ENCODE measurements at regions not wholly inside any gene's neighbourhood (a gene's known extent, or its start where the extent isn't known, plus 50 kb on each side); places are given as distances from the start of the nearest gene placed in this dataset.

- H2BK120ac ChIP-seq (ENCODE audit: low read depth, low read length), result no peak overlapping the region
- peak overlapping the region; percentile 49 for H2AFZ ChIP-seq (ENCODE audit: low read length)
- H3K4ac ChIP-seq (ENCODE audit: low read length), result no peak overlapping the region
- no peaks in the 10 kb centered on the region for H3K36me3 ChIP-seq (replicated peaks in 1 of 2; ENCODE audit: control insufficient read depth in 2 of 2, insufficient read depth in 2 of 2, low read length in 2 of 2)
- no peak overlapping the region for H3K4me3 ChIP-seq (ENCODE audit: low read length in 2 of 2)
- no peak overlapping the region for H2BK15ac ChIP-seq (ENCODE audit: low read length)
- H3K27me3 ChIP-seq (ENCODE audit: control insufficient read depth in 3 of 3, insufficient read depth in 3 of 3, low read depth in 1 of 3, low read length in 3 of 3), result no peaks in the 10 kb centered on the region
- H3K9me3 ChIP-seq (replicated peaks in 1 of 2; ENCODE audit: control insufficient read depth in 2 of 2, insufficient read depth in 1 of 2, low read depth in 1 of 2, low read length in 2 of 2), result peaks cover 0 to 3% of the 10 kb centered on the region in 2 donors
- H2BK12ac ChIP-seq (ENCODE audit: low read length), result no peak overlapping the region
- H3K27ac ChIP-seq (replicated peaks; ENCODE audit: low read length), result no peak overlapping the region
- no peak overlapping the region for H3K18ac ChIP-seq (ENCODE audit: low read length)
- DNase-seq (ENCODE audit: low spot score), result no peak
- H4K91ac ChIP-seq (ENCODE audit: low read depth, low read length, poor library complexity), result no peak overlapping the region
- no peak overlapping the region for H2AK5ac ChIP-seq (ENCODE audit: low read depth, low read length)
- H3K23ac ChIP-seq (ENCODE audit: low read depth, low read length, poor library complexity), result no peak overlapping the region
- WGBS, 2 donors (ENCODE audit: extremely low coverage in 2 of 2, insufficient read length in 2 of 2, insufficient replicate concordance in 1 of 2), result no CpG with 5 or more reads among the region's 4 CpGs
- no peak overlapping the region for H3K14ac ChIP-seq (ENCODE audit: low read length)
- no peak overlapping the region for H4K8ac ChIP-seq (ENCODE audit: low read depth, low read length)
- H3K9ac ChIP-seq (ENCODE audit: low read depth, low read length, poor library complexity), result no peak overlapping the region
- H3K4me2 ChIP-seq (ENCODE audit: insufficient read depth, low read length, poor library complexity, severe bottlenecking), result no peak overlapping the region
- H2BK5ac ChIP-seq (ENCODE audit: low read length), result no peak overlapping the region
- H3K4me1 ChIP-seq (ENCODE audit: control insufficient read depth in 2 of 2, insufficient read depth in 1 of 2, low read depth in 1 of 2, low read length in 2 of 2), result no peaks in the 10 kb centered on the region
- no peaks in the 10 kb centered on the region for H3K79me1 ChIP-seq (ENCODE audit: low read depth, low read length)
Measured at GRCh38 chr21:16169102-16169511, 439.3 kb downstream of the USP25 start.

- Histone ChIP-seq H2AFZ (ENCODE audit: low read length) (peak overlapping the region; percentile 49), H2BK5ac (ENCODE audit: low read length) (no peak overlapping the region), H2AK5ac (ENCODE audit: low read depth, low read length) (no peak overlapping the region), H2BK15ac (ENCODE audit: low read length) (no peak overlapping the region), H3K79me1 (ENCODE audit: low read depth, low read length) (no peaks in the 10 kb centered on the region), H2BK120ac (ENCODE audit: low read depth, low read length) (no peak overlapping the region), H3K9ac (ENCODE audit: low read depth, low read length, poor library complexity) (no peak overlapping the region), H3K18ac (ENCODE audit: low read length) (no peak overlapping the region), H3K27ac (replicated peaks; ENCODE audit: low read length) (no peak overlapping the region), H3K9me3 (replicated peaks in 1 of 2; ENCODE audit: control insufficient read depth in 2 of 2, insufficient read depth in 1 of 2, low read depth in 1 of 2, low read length in 2 of 2) (peaks cover 0 to 3% of the 10 kb centered on the region in 2 donors), H3K4me3 (ENCODE audit: low read length in 2 of 2) (no peak overlapping the region), H3K4ac (ENCODE audit: low read length) (no peak overlapping the region), H2BK12ac (ENCODE audit: low read length) (no peak overlapping the region), H3K23ac (ENCODE audit: low read depth, low read length, poor library complexity) (no peak overlapping the region), H4K8ac (ENCODE audit: low read depth, low read length) (no peak overlapping the region), H3K14ac (ENCODE audit: low read length) (no peak overlapping the region), H3K4me1 (ENCODE audit: control insufficient read depth in 2 of 2, insufficient read depth in 1 of 2, low read depth in 1 of 2, low read length in 2 of 2) (no peaks in the 10 kb centered on the region), H3K36me3 (replicated peaks in 1 of 2; ENCODE audit: control insufficient read depth in 2 of 2, insufficient read depth in 2 of 2, low read length in 2 of 2) (no peaks in the 10 kb centered on the region), H4K91ac (ENCODE audit: low read depth, low read length, poor library complexity) (no peak overlapping the region), H3K4me2 (ENCODE audit: insufficient read depth, low read length, poor library complexity, severe bottlenecking) (no peak overlapping the region), H3K27me3 (ENCODE audit: control insufficient read depth in 3 of 3, insufficient read depth in 3 of 3, low read depth in 1 of 3, low read length in 3 of 3) (no peaks in the 10 kb centered on the region)
- no peak for DNase-seq (ENCODE audit: low spot score)
- WGBS, 2 donors (ENCODE audit: extremely low coverage in 2 of 2, insufficient read length in 2 of 2, insufficient replicate concordance in 1 of 2), result no CpG with 5 or more reads among the region's 1 CpG
Measured at GRCh38 chr21:16169779-16170178, 440.0 kb downstream of the USP25 start.

- no peak overlapping the region for H3K14ac ChIP-seq (ENCODE audit: low read length)
- no peak overlapping the region for H2BK5ac ChIP-seq (ENCODE audit: low read length)
- H3K4me2 ChIP-seq (ENCODE audit: insufficient read depth, low read length, poor library complexity, severe bottlenecking), result no peak overlapping the region
- peaks cover 0 to 7% of the 10 kb centered on the region in 2 donors for H3K4me1 ChIP-seq (ENCODE audit: control insufficient read depth in 2 of 2, insufficient read depth in 1 of 2, low read depth in 1 of 2, low read length in 2 of 2)
- H2BK15ac ChIP-seq (ENCODE audit: low read length), result no peak overlapping the region
- H3K9me3 ChIP-seq (replicated peaks in 1 of 2; ENCODE audit: control insufficient read depth in 2 of 2, insufficient read depth in 1 of 2, low read depth in 1 of 2, low read length in 2 of 2), result peaks cover 0 to 3% of the 10 kb centered on the region in 2 donors
- H2BK120ac ChIP-seq (ENCODE audit: low read depth, low read length), result no peak overlapping the region
- H2BK12ac ChIP-seq (ENCODE audit: low read length), result no peak overlapping the region
- H4K91ac ChIP-seq (ENCODE audit: low read depth, low read length, poor library complexity), result no peak overlapping the region
- no peak overlapping the region for H3K27ac ChIP-seq (replicated peaks; ENCODE audit: low read length)
- no peaks in the 10 kb centered on the region for H3K79me1 ChIP-seq (ENCODE audit: low read depth, low read length)
- DNase-seq (ENCODE audit: low spot score), result no peak
- no peak overlapping the region for H3K4ac ChIP-seq (ENCODE audit: low read length)
- H3K27me3 ChIP-seq (ENCODE audit: control insufficient read depth in 3 of 3, insufficient read depth in 3 of 3, low read depth in 1 of 3, low read length in 3 of 3), result no peaks in the 10 kb centered on the region
- no peak overlapping the region for H4K8ac ChIP-seq (ENCODE audit: low read depth, low read length)
- H3K4me3 ChIP-seq (ENCODE audit: low read length in 2 of 2), result no peak overlapping the region
- H2AFZ ChIP-seq (ENCODE audit: low read length), result no peak overlapping the region
- no peak overlapping the region for H3K18ac ChIP-seq (ENCODE audit: low read length)
- no peak overlapping the region for H2AK5ac ChIP-seq (ENCODE audit: low read depth, low read length)
- no peak overlapping the region for H3K9ac ChIP-seq (ENCODE audit: low read depth, low read length, poor library complexity)
- no peak overlapping the region for H3K23ac ChIP-seq (ENCODE audit: low read depth, low read length, poor library complexity)
- H3K36me3 ChIP-seq (replicated peaks in 1 of 2; ENCODE audit: control insufficient read depth in 2 of 2, insufficient read depth in 2 of 2, low read length in 2 of 2), result no peaks in the 10 kb centered on the region
Measured at GRCh38 chr21:16176570-16176969, 446.8 kb downstream of the USP25 start.

- Histone ChIP-seq H3K9me3 (replicated peaks in 1 of 2; ENCODE audit: control insufficient read depth in 2 of 2, insufficient read depth in 1 of 2, low read depth in 1 of 2, low read length in 2 of 2) (no peaks in the 10 kb centered on the region), H3K14ac (ENCODE audit: low read length) (no peak overlapping the region), H3K4me1 (ENCODE audit: control insufficient read depth in 2 of 2, insufficient read depth in 1 of 2, low read depth in 1 of 2, low read length in 2 of 2) (peaks cover 0 to 7% of the 10 kb centered on the region in 2 donors), H3K23ac (ENCODE audit: low read depth, low read length, poor library complexity) (no peak overlapping the region), H2BK5ac (ENCODE audit: low read length) (no peak overlapping the region), H4K91ac (ENCODE audit: low read depth, low read length, poor library complexity) (no peak overlapping the region), H2BK120ac (ENCODE audit: low read depth, low read length) (no peak overlapping the region), H4K8ac (ENCODE audit: low read depth, low read length) (no peak overlapping the region), H3K4me3 (ENCODE audit: low read length in 2 of 2) (no peak overlapping the region), H2BK15ac (ENCODE audit: low read length) (no peak overlapping the region), H3K9ac (ENCODE audit: low read depth, low read length, poor library complexity) (no peak overlapping the region), H2BK12ac (ENCODE audit: low read length) (no peak overlapping the region), H2AFZ (ENCODE audit: low read length) (no peak overlapping the region), H3K27me3 (ENCODE audit: control insufficient read depth in 3 of 3, insufficient read depth in 3 of 3, low read depth in 1 of 3, low read length in 3 of 3) (no peaks in the 10 kb centered on the region), H3K36me3 (replicated peaks in 1 of 2; ENCODE audit: control insufficient read depth in 2 of 2, insufficient read depth in 2 of 2, low read length in 2 of 2) (no peaks in the 10 kb centered on the region), H2AK5ac (ENCODE audit: low read depth, low read length) (no peak overlapping the region), H3K18ac (ENCODE audit: low read length) (no peak overlapping the region), H3K27ac (replicated peaks; ENCODE audit: low read length) (no peak overlapping the region), H3K79me1 (ENCODE audit: low read depth, low read length) (no peaks in the 10 kb centered on the region), H3K4me2 (ENCODE audit: insufficient read depth, low read length, poor library complexity, severe bottlenecking) (no peak overlapping the region), H3K4ac (ENCODE audit: low read length) (no peak overlapping the region)
- no peak for DNase-seq (ENCODE audit: low spot score)
- WGBS, 2 donors (ENCODE audit: extremely low coverage in 2 of 2, insufficient read length in 2 of 2, insufficient replicate concordance in 1 of 2), result no CpG with 5 or more reads among the region's 3 CpGs
Measured at GRCh38 chr21:16177532-16177931, 447.8 kb downstream of the USP25 start.

Data from neuronal stem cell (in vitro differentiated cells).